ENCODE measurements at regions not wholly inside any gene's neighbourhood (a gene's known extent, or its start where the extent isn't known, plus 50 kb on each side); places are given as distances from the start of the nearest gene placed in this dataset.

- Mint-ChIP-seq H3K9me3 (ENCODE audit: unreplicated experiment) (no peaks in the 10 kb centered on the region), H3K36me3 (ENCODE audit: low read depth, unreplicated experiment) (no peaks in the 10 kb centered on the region), H3K4me1 (ENCODE audit: low read depth, unreplicated experiment) (no peaks in the 10 kb centered on the region), H3K4me3 (ENCODE audit: unreplicated experiment) (no peak overlapping the region), H3K27ac (ENCODE audit: unreplicated experiment) (no peak overlapping the region), H3K27me3 (ENCODE audit: low read depth, unreplicated experiment) (no peaks in the 10 kb centered on the region)
- H3K27me3 ChIP-seq (ENCODE audit: insufficient read depth, low read length), result no peaks in the 10 kb centered on the region
- no peaks in the 10 kb centered on the region for H4K20me1 ChIP-seq (ENCODE audit: insufficient read depth, low read length)
- H3K4me1 ChIP-seq (ENCODE audit: insufficient read depth, low read length), result no peaks in the 10 kb centered on the region
- H3K79me2 ChIP-seq (ENCODE audit: insufficient read depth, low read length), result no peaks in the 10 kb centered on the region
- FAIRE-seq (no peak), DNase-seq (ENCODE audit: low read depth) (no peak)
- no peak overlapping the region for H3K4me2 ChIP-seq (ENCODE audit: low read length)
- no peak for TF ChIP-seq CTCF (IDR thresholded peaks at IDR 0.05; ENCODE audit: insufficient read depth, low read depth, low read length)
- no peak for TF ChIP-seq EZH2 (IDR thresholded peaks at IDR 0.05; ENCODE audit: insufficient read depth, low read length)
- H3K9me3 ChIP-seq (ENCODE audit: insufficient read depth, low read depth, low read length), result no peaks in the 10 kb centered on the region
- H3K4me3 ChIP-seq (ENCODE audit: insufficient read depth, low read depth, low read length), result no peak overlapping the region
- H2AFZ ChIP-seq (ENCODE audit: low read depth, low read length), result no peak overlapping the region
- H3K36me3 ChIP-seq (ENCODE audit: insufficient read depth, low read length), result no peaks in the 10 kb centered on the region
- H3K9ac ChIP-seq (ENCODE audit: low read length), result no peak overlapping the region
- no peak overlapping the region for H3K27ac ChIP-seq (ENCODE audit: low read depth, low read length)
Measured at GRCh38 chr6:165081944-165082532, 227.4 kb downstream of the C6orf118 start.

DNA sequence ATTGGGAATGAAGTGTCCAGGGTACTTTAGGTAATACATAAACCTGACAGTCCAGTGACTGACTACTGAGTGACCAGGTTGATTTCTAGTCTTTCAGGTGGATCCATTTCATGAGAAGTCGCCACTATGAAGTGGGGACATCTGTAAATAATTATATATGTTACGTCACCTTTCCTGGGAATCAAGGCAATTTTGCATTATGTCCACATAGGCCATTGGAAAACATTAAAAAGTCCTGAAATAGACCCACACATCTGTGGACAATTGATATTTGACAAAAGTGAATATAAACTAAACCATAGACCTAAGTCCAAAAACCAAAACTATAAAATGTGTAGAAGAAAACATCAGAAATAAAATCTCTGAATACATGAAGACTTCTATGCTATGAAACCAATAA, 231.5 kb downstream of the C6orf118 start:
- no peaks in the 10 kb centered on the region for H3K4me1 Mint-ChIP-seq (ENCODE audit: low read depth, unreplicated experiment)

More for the DNA sequence above, 231.5 kb downstream of the C6orf118 start:
- no peaks in the 10 kb centered on the region for H3K27me3 ChIP-seq (ENCODE audit: insufficient read depth, low read length)
- no peak for FAIRE-seq
- no peak overlapping the region for H3K27ac ChIP-seq (ENCODE audit: low read depth, low read length)
- no peak overlapping the region for H3K4me2 ChIP-seq (ENCODE audit: low read length)
- no peaks in the 10 kb centered on the region for H3K79me2 ChIP-seq (ENCODE audit: insufficient read depth, low read length)
- Mint-ChIP-seq H3K4me3 (ENCODE audit: unreplicated experiment) (no peak overlapping the region), H3K27me3 (ENCODE audit: low read depth, unreplicated experiment) (no peaks in the 10 kb centered on the region), H3K27ac (ENCODE audit: unreplicated experiment) (no peak overlapping the region), H3K9me3 (ENCODE audit: unreplicated experiment) (no peaks in the 10 kb centered on the region), H3K36me3 (ENCODE audit: low read depth, unreplicated experiment) (no peaks in the 10 kb centered on the region)
- no peak overlapping the region for H2AFZ ChIP-seq (ENCODE audit: low read depth, low read length)
- no peak overlapping the region for H3K4me3 ChIP-seq (ENCODE audit: insufficient read depth, low read depth, low read length)
- TF ChIP-seq CTCF (IDR thresholded peaks at IDR 0.05; ENCODE audit: insufficient read depth, low read depth, low read length), result no peak
- no peak for TF ChIP-seq EZH2 (IDR thresholded peaks at IDR 0.05; ENCODE audit: insufficient read depth, low read length)
- H3K36me3 ChIP-seq (ENCODE audit: insufficient read depth, low read length), result no peaks in the 10 kb centered on the region
- no peaks in the 10 kb centered on the region for H4K20me1 ChIP-seq (ENCODE audit: insufficient read depth, low read length)
- no peak for DNase-seq (ENCODE audit: low read depth)
- H3K9ac ChIP-seq (ENCODE audit: low read length), result no peak overlapping the region
- no peaks in the 10 kb centered on the region for H3K4me1 ChIP-seq (ENCODE audit: insufficient read depth, low read length)
- no peaks in the 10 kb centered on the region for H3K9me3 ChIP-seq (ENCODE audit: insufficient read depth, low read depth, low read length)
